PC-3 (cell line): ENCODE measurements at regions not wholly inside any gene's neighbourhood (a gene's known extent, or its start where the extent isn't known, plus 50 kb on each side); places are given as distances from the start of the nearest gene placed in this dataset.

ENCODE experiments used
- ATAC-seq: fragments of 200-7000 bp; cut with Tn5 transposase; 2 replicates; pipeline ENCODE4 v1.9.1; 2020; ENCODE audit warnings: mild to moderate bottlenecking, moderate library complexity
- BruUV-seq: library from RNA; stranded (reverse); fragments of 400-500 nt; replicated peaks from 2 replicates; lab custom pipeline; 2021; lab: Mats Ljungman, UMichigan
- CTCF ChIA-PET: fragments of 300-600 bp; sonication (Branson Sonifier 250); formaldehyde crosslinking; loops from one replicate; lab custom pipeline; 2022; ENCODE audit warnings: antibody characterized with exemption; lab: Charles Lee
- POLR2A ChIA-PET: fragments of 300-600 bp; sonication (Branson Sonifier 250); formaldehyde crosslinking; loops from one replicate; lab custom pipeline; 2022; ENCODE audit warnings: antibody characterized with exemption; ENCODE audit not compliant: unreplicated experiment; lab: Charles Lee
- DNase-seq: peaks from one replicate; pipeline ENCODE4 v3.0.0-alpha.2; 2015
- H2AFZ ChIP-seq: fragments of 300-600 bp; sonication (generic); 2 replicates; pipeline ENCODE4 v1.6.0; 2016; ENCODE audit warnings: antibody characterized with exemption, low read length
- H3F3A ChIP-seq: fragments of 300-600 bp; sonication (generic); one replicate; pipeline ENCODE4 v1.6.0; 2017; ENCODE audit warnings: antibody characterized with exemption, low read length, control low read depth, mild to moderate bottlenecking; ENCODE audit not compliant: unreplicated experiment
- H3K27ac ChIP-seq: fragments of 300-600 bp; sonication (generic); 2 replicates; pipeline ENCODE4 v1.5.1; 2016; ENCODE audit warnings: mild to moderate bottlenecking, low read length
- H3K27me3 ChIP-seq: fragments of 300-600 bp; sonication (generic); 2 replicates; pipeline ENCODE4 v1.6.1; 2016; ENCODE audit warnings: low read length, mixed read lengths
- H3K36me3 ChIP-seq: fragments of 300-600 bp; sonication (generic); 2 replicates; pipeline ENCODE4 v1.6.1; 2016; ENCODE audit warnings: low read depth, mixed run types, low read length, mixed read lengths
- H3K4me1 ChIP-seq: fragments of 300-600 bp; sonication (generic); 2 replicates; pipeline ENCODE4 v1.5.1; 2016; ENCODE audit warnings: low read length; ENCODE audit not compliant: insufficient read depth
- H3K4me2 ChIP-seq: fragments of 300-600 bp; sonication (generic); 2 replicates; pipeline ENCODE4 v1.6.0; 2016; ENCODE audit warnings: low read length
- H3K4me3 ChIP-seq: fragments of 300-600 bp; sonication (generic); 2 replicates; pipeline ENCODE4 v1.5.1; 2016; ENCODE audit warnings: mild to moderate bottlenecking, low read length, mixed read lengths
- H3K79me2 ChIP-seq: fragments of 300-600 bp; sonication (generic); 2 replicates; pipeline ENCODE4 v1.6.1; 2017; ENCODE audit warnings: low read length, mixed read lengths
- H3K9ac ChIP-seq: fragments of 300-600 bp; sonication (generic); 2 replicates; pipeline ENCODE4 v1.6.0; 2016; ENCODE audit warnings: mild to moderate bottlenecking, low read length
- H3K9me2 ChIP-seq: fragments of 300-600 bp; sonication (generic); replicated peaks from 2 replicates; pipeline ENCODE4 v1.6.1; 2016; ENCODE audit warnings: mixed run types, low read length, mixed read lengths
- H3K9me3 ChIP-seq: fragments of 300-600 bp; sonication (generic); 2 replicates; pipeline ENCODE4 v1.6.1; 2016; ENCODE audit warnings: low read length, mixed read lengths
- H4K20me1 ChIP-seq: fragments of 300-600 bp; sonication (generic); 2 replicates; pipeline ENCODE4 v1.6.1; 2016; ENCODE audit warnings: low read length, mixed read lengths
- CTCF ChIP-seq: fragments of 300-600 bp; sonication (generic); conservative IDR thresholded peaks from 2 replicates; pipeline ENCODE4 v1.5.1; 2017; ENCODE audit warnings: antibody characterized with exemption, low read depth, mild to moderate bottlenecking, low read length
- EZH2 ChIP-seq: fragments of 300-600 bp; sonication (generic); IDR thresholded peaks from one replicate; pipeline ENCODE4 v1.6.1; 2017; ENCODE audit warnings: antibody characterized with exemption, mild to moderate bottlenecking, low read length; ENCODE audit not compliant: unreplicated experiment
- EZH2phosphoT487 ChIP-seq: fragments of 300-600 bp; sonication (generic); IDR thresholded peaks from 2 replicates; pipeline ENCODE4 v1.6.1; 2018; ENCODE audit warnings: mild to moderate bottlenecking, antibody characterized with exemption, low read length, borderline replicate concordance
- intact Hi-C: fragments of 100-400 bp; cut with micrococcal nuclease; formaldehyde crosslinking; loops from 2 replicates; pipeline ENCODE4 v1.9.0; 2023

- Histone ChIP-seq H2AFZ (no peak overlapping the region), H3K27me3 (peaks cover 43% of the 10 kb centered on the region), H3K79me2 (no peaks in the 10 kb centered on the region), H3K9me2 (no peaks in the 10 kb centered on the region), H3F3A (no peaks in the 10 kb centered on the region), H3K9ac (no peak overlapping the region), H4K20me1 (no peaks in the 10 kb centered on the region), H3K4me3 (no peak overlapping the region), H3K9me3 (no peaks in the 10 kb centered on the region), H3K4me2 (no peak overlapping the region), H3K4me1 (no peaks in the 10 kb centered on the region), H3K27ac (no peak overlapping the region), H3K36me3 (no peaks in the 10 kb centered on the region)
- ChIA-PET CTCF (no interaction called here), POLR2A (no interaction called here)
- TF ChIP-seq EZH2phosphoT487 (no peak), CTCF (no peak), EZH2 (no peak)
- DNase-seq (no peak), ATAC-seq (no peak)
- no TSS peak for BruUV-seq
- intact Hi-C loops: no loop called here
These were observed 169.2 kb upstream of the APCDD1 start for GRCh38 chr18:10285283-10285640.

- CTCF ChIA-PET: no interaction called here
- POLR2A ChIA-PET: no interaction called here
- ATAC-seq: no peak
These were observed 167.8 kb upstream of the APCDD1 start for GRCh38 chr18:10286580-10287150.

More at GRCh38 chr18:10286580-10287150, 167.8 kb upstream of the APCDD1 start:
- Histone ChIP-seq H3F3A (no peaks in the 10 kb centered on the region), H3K9me3 (no peaks in the 10 kb centered on the region), H3K4me3 (no peak overlapping the region), H3K9me2 (no peaks in the 10 kb centered on the region), H4K20me1 (no peaks in the 10 kb centered on the region), H3K36me3 (no peaks in the 10 kb centered on the region), H2AFZ (no peak overlapping the region), H3K27me3 (peaks cover 47% of the 10 kb centered on the region), H3K9ac (no peak overlapping the region), H3K4me2 (no peak overlapping the region), H3K4me1 (no peaks in the 10 kb centered on the region), H3K79me2 (no peaks in the 10 kb centered on the region), H3K27ac (no peak overlapping the region)
- BruUV-seq: no TSS peak
- DNase-seq: no peak
- TF ChIP-seq EZH2phosphoT487 (no peak), EZH2 (no peak), CTCF (no peak)
- intact Hi-C loops: no loop called here
